Choroid plexus epithelial cell (primary cell): ENCODE measurements at regions not wholly inside any gene's neighbourhood (a gene's known extent, or its start where the extent isn't known, plus 50 kb on each side); places are given as distances from the start of the nearest gene placed in this dataset.

Source experiments
- DNase-seq: peaks from one replicate; pipeline ENCODE4 v3.0.0-alpha.2; 2010; ENCODE audit warnings: low read depth
- H3K4me3 ChIP-seq: 2 replicates; pipeline ENCODE4 v1.5.1; 2011; ENCODE audit warnings: low read depth, mild to moderate bottlenecking, control low read depth, low read length, moderate library complexity
- CTCF ChIP-seq: conservative IDR thresholded peaks from 2 replicates; pipeline ENCODE4 v1.5.1; 2011; ENCODE audit warnings: low read depth, mild to moderate bottlenecking, control low read depth, inconsistent platforms, low read length, moderate library complexity

- H3K4me3 ChIP-seq = no peak overlapping the region
- no peak for DNase-seq
- TF ChIP-seq CTCF = no peak
Observed at GRCh38 chr5:125049721-125050702, 303.6 kb upstream of the ZNF608 start.

GRCh38 chr5:125050926-125051325 is 304.5 kb upstream of the ZNF608 start:
- no peak for TF ChIP-seq CTCF
- no peak overlapping the region for H3K4me3 ChIP-seq
- DNase-seq = no peak

GRCh38 chr5:125052584-125052983 is 306.1 kb upstream of the ZNF608 start:
- TF ChIP-seq CTCF = no peak
- H3K4me3 ChIP-seq = no peak overlapping the region

GRCh38 chr5:125053179-125053578 is 306.7 kb upstream of the ZNF608 start:
- TF ChIP-seq CTCF = no peak
- no peak overlapping the region for H3K4me3 ChIP-seq
- no peak for DNase-seq

More at GRCh38 chr5:125052584-125052983, 306.1 kb upstream of the ZNF608 start:
- DNase-seq = no peak

- TF ChIP-seq CTCF = no peak
- H3K4me3 ChIP-seq = no peak overlapping the region
- no peak for DNase-seq
Observed at GRCh38 chr5:125054146-125054545, 307.7 kb upstream of the ZNF608 start.

GRCh38 chr5:125056671-125057485 is 310.4 kb upstream of the ZNF608 start:
- no peak for TF ChIP-seq CTCF
- H3K4me3 ChIP-seq = no peak overlapping the region
- DNase-seq = no peak
